GM18907 (cell line): ENCODE measurements at regions not wholly inside any gene's neighbourhood (a gene's known extent, or its start where the extent isn't known, plus 50 kb on each side); places are given as distances from the start of the nearest gene placed in this dataset.

Source experiments
- ATAC-seq: cut with Tn5 transposase; IDR thresholded peaks from one replicate; pipeline ENCODE4 v1.9.1; 2021; ENCODE audit warnings: mild to moderate bottlenecking, moderate library complexity; ENCODE audit not compliant: unreplicated experiment

- no peak for ATAC-seq
Measured at GRCh38 chr3:27935492-27935891, 213.4 kb upstream of the EOMES start.

- ATAC-seq = no peak
Measured at GRCh38 chr3:27939521-27939920, 217.4 kb upstream of the EOMES start.

- ATAC-seq = no peak
Measured at GRCh38 chr3:27939940-27940339, 217.8 kb upstream of the EOMES start.

- no peak for ATAC-seq
Measured at GRCh38 chr3:27943106-27943505, 221.0 kb upstream of the EOMES start.

- ATAC-seq = no peak
Measured at GRCh38 chr3:27945229-27945628, 223.1 kb upstream of the EOMES start.

GRCh38 chr3:27960133-27960532, 238.0 kb upstream of the EOMES start:
- no peak for ATAC-seq

- ATAC-seq = no peak
Measured at GRCh38 chr3:27963519-27963918, 241.4 kb upstream of the EOMES start.

GRCh38 chr3:27971600-27971999, 249.5 kb upstream of the EOMES start:
- no peak for ATAC-seq

- peak; percentile 55 for ATAC-seq
Measured at GRCh38 chr3:27976933-27977332, 254.8 kb upstream of the EOMES start.

GRCh38 chr3:27978440-27978839, 256.3 kb upstream of the EOMES start:
- no peak for ATAC-seq

- ATAC-seq = no peak
Measured at GRCh38 chr3:27985369-27986035, 255.9 kb upstream of the CMC1 start.

- ATAC-seq = no peak
Measured at GRCh38 chr3:27986234-27986879, 255.1 kb upstream of the CMC1 start.

GRCh38 chr3:27990324-27990723, 251.1 kb upstream of the CMC1 start:
- no peak for ATAC-seq

- no peak for ATAC-seq
Measured at GRCh38 chr3:27990837-27991236, 250.6 kb upstream of the CMC1 start.

- no peak for ATAC-seq
Measured at GRCh38 chr3:27993051-27993450, 248.4 kb upstream of the CMC1 start.

GRCh38 chr3:28000608-28001007, 240.8 kb upstream of the CMC1 start:
- ATAC-seq = no peak

GRCh38 chr3:28008235-28008634, 233.2 kb upstream of the CMC1 start:
- ATAC-seq = no peak

GRCh38 chr3:28012830-28013229, 228.6 kb upstream of the CMC1 start:
- no peak for ATAC-seq

- ATAC-seq = peak; percentile 36
Measured at GRCh38 chr3:28013864-28014473, 227.4 kb upstream of the CMC1 start.

- no peak for ATAC-seq
Measured at GRCh38 chr3:28018925-28019718, 222.3 kb upstream of the CMC1 start.

- no peak for ATAC-seq
Measured at GRCh38 chr3:28019740-28020139, 221.7 kb upstream of the CMC1 start.

GRCh38 chr3:28022916-28023315, 218.5 kb upstream of the CMC1 start:
- no peak for ATAC-seq
